HFFc6 (cell line): ENCODE measurements at regions not wholly inside any gene's neighbourhood (a gene's known extent, or its start where the extent isn't known, plus 50 kb on each side); places are given as distances from the start of the nearest gene placed in this dataset.
"Not testable (repeated sequence)": the region's sequence is repeated elsewhere in the genome, so short reads cannot be mapped to it uniquely, and the experiment has no call there.

ENCODE experiments used
- DNase-seq: peaks from one replicate; pipeline ENCODE4 v3.0.0-alpha.2; 2018
- H3K27ac Mint-ChIP-seq: 2 replicates; pipeline ENCODE4 v1.8.0; 2020; ENCODE audit warnings: mild to moderate bottlenecking, mixed read lengths
- H3K27me3 Mint-ChIP-seq: 2 replicates; pipeline ENCODE4 v1.8.0; 2021; ENCODE audit warnings: mild to moderate bottlenecking, moderate library complexity, mixed read lengths; ENCODE audit not compliant: insufficient read depth
- H3K36me3 Mint-ChIP-seq: 2 replicates; pipeline ENCODE4 v1.8.0; 2021; ENCODE audit warnings: low read depth, mixed read lengths
- H3K4me1 Mint-ChIP-seq: 2 replicates; pipeline ENCODE4 v1.8.0; 2020; ENCODE audit warnings: low read depth, mixed read lengths
- H3K4me3 Mint-ChIP-seq: 2 replicates; pipeline ENCODE4 v1.8.0; 2020; ENCODE audit warnings: mild to moderate bottlenecking, moderate library complexity, mixed read lengths
- H3K9me3 Mint-ChIP-seq: 2 replicates; pipeline ENCODE4 v1.8.0; 2020; ENCODE audit warnings: mild to moderate bottlenecking, mixed read lengths
- CTCF ChIP-seq: fragments of 200-600 bp; sonication (generic); IDR thresholded peaks from 2 replicates; pipeline ENCODE4 v1.5.0; 2021; ENCODE audit warnings: antibody characterized with exemption, mild to moderate bottlenecking

GRCh38 chr9:138207300-138208179, 330.0 kb downstream of the CACNA1B start:
- H3K4me1 Mint-ChIP-seq, H3K27me3 Mint-ChIP-seq, H3K9me3 Mint-ChIP-seq, DNase-seq, H3K4me3 Mint-ChIP-seq, H3K36me3 Mint-ChIP-seq, H3K27ac Mint-ChIP-seq: not testable (repeated sequence)

- H3K4me1 Mint-ChIP-seq, H3K27ac Mint-ChIP-seq, H3K36me3 Mint-ChIP-seq, H3K4me3 Mint-ChIP-seq, DNase-seq, H3K27me3 Mint-ChIP-seq, H3K9me3 Mint-ChIP-seq: not testable (repeated sequence)
These were observed 331.6 kb downstream of the CACNA1B start for GRCh38 chr9:138209071-138209644.

- not testable (repeated sequence) for H3K4me1 Mint-ChIP-seq, DNase-seq, H3K4me3 Mint-ChIP-seq, H3K9me3 Mint-ChIP-seq, H3K27me3 Mint-ChIP-seq, H3K36me3 Mint-ChIP-seq, H3K27ac Mint-ChIP-seq
These were observed 332.9 kb downstream of the CACNA1B start for GRCh38 chr9:138210388-138210986.

GRCh38 chr9:138211070-138211469, 333.5 kb downstream of the CACNA1B start:
- not testable (repeated sequence) for H3K27ac Mint-ChIP-seq, H3K4me3 Mint-ChIP-seq, DNase-seq

GRCh38 chr9:138211544-138212219, 334.1 kb downstream of the CACNA1B start:
- not testable (repeated sequence) for H3K4me1 Mint-ChIP-seq, H3K27me3 Mint-ChIP-seq, H3K4me3 Mint-ChIP-seq, DNase-seq, H3K27ac Mint-ChIP-seq, H3K9me3 Mint-ChIP-seq, H3K36me3 Mint-ChIP-seq
- TF ChIP-seq CTCF: peak; percentile 25; the same call in 1 of the 2 replicates

More at GRCh38 chr9:138211070-138211469, 333.5 kb downstream of the CACNA1B start:
- H3K9me3 Mint-ChIP-seq, H3K36me3 Mint-ChIP-seq, H3K27me3 Mint-ChIP-seq, H3K4me1 Mint-ChIP-seq: not testable (repeated sequence)

GRCh38 chr9:138212811-138213210, 335.2 kb downstream of the CACNA1B start:
- not testable (repeated sequence) for H3K36me3 Mint-ChIP-seq, H3K4me1 Mint-ChIP-seq, H3K4me3 Mint-ChIP-seq, H3K27ac Mint-ChIP-seq, DNase-seq, H3K27me3 Mint-ChIP-seq, H3K9me3 Mint-ChIP-seq

GRCh38 chr9:138213748-138214147, 336.2 kb downstream of the CACNA1B start:
- H3K36me3 Mint-ChIP-seq, H3K27me3 Mint-ChIP-seq, DNase-seq, H3K9me3 Mint-ChIP-seq, H3K4me1 Mint-ChIP-seq, H3K4me3 Mint-ChIP-seq, H3K27ac Mint-ChIP-seq: not testable (repeated sequence)

GRCh38 chr9:138214548-138214947, 337.0 kb downstream of the CACNA1B start:
- not testable (repeated sequence) for H3K4me3 Mint-ChIP-seq, H3K36me3 Mint-ChIP-seq, H3K27ac Mint-ChIP-seq, H3K4me1 Mint-ChIP-seq, DNase-seq, H3K27me3 Mint-ChIP-seq, H3K9me3 Mint-ChIP-seq

- not testable (repeated sequence) for H3K27me3 Mint-ChIP-seq, DNase-seq, H3K27ac Mint-ChIP-seq, H3K9me3 Mint-ChIP-seq, H3K4me1 Mint-ChIP-seq, H3K36me3 Mint-ChIP-seq, H3K4me3 Mint-ChIP-seq
These were observed 338.0 kb downstream of the CACNA1B start for GRCh38 chr9:138215588-138215987.

GRCh38 chr9:138216817-138217216, 339.2 kb downstream of the CACNA1B start:
- not testable (repeated sequence) for H3K4me3 Mint-ChIP-seq, H3K9me3 Mint-ChIP-seq, H3K27me3 Mint-ChIP-seq, H3K4me1 Mint-ChIP-seq, H3K36me3 Mint-ChIP-seq, H3K27ac Mint-ChIP-seq, DNase-seq

GRCh38 chr9:138217284-138217850, 339.8 kb downstream of the CACNA1B start:
- not testable (repeated sequence) for H3K4me1 Mint-ChIP-seq, H3K9me3 Mint-ChIP-seq, H3K36me3 Mint-ChIP-seq, H3K27me3 Mint-ChIP-seq, DNase-seq, H3K27ac Mint-ChIP-seq, H3K4me3 Mint-ChIP-seq

- not testable (repeated sequence) for H3K36me3 Mint-ChIP-seq, H3K9me3 Mint-ChIP-seq, DNase-seq, H3K27me3 Mint-ChIP-seq, H3K4me3 Mint-ChIP-seq, H3K4me1 Mint-ChIP-seq, H3K27ac Mint-ChIP-seq
These were observed 341.7 kb downstream of the CACNA1B start for GRCh38 chr9:138219249-138219648.
